Cardiac muscle cell (in vitro differentiated cells and primary cell): ENCODE measurements at regions not wholly inside any gene's neighbourhood (a gene's known extent, or its start where the extent isn't known, plus 50 kb on each side); places are given as distances from the start of the nearest gene placed in this dataset.

ENCODE experiments used
- DNase-seq, 2 donors: peaks; one replicate each; pipeline versions ENCODE4 v3.0.0 to v3.0.0-alpha.2; 2010 to 2017; ENCODE audit warnings: low read depth in 1 of 2, low spot score in 1 of 2
- H3K27ac ChIP-seq: fragments of 200-600 bp; sonication (generic); 2 replicates; pipeline ENCODE4 v1.5.1; 2016
- H3K27me3 ChIP-seq: fragments of 200-600 bp; sonication (generic); 2 replicates; pipeline ENCODE4 v1.6.0; 2016; ENCODE audit warnings: control low read depth
- H3K36me3 ChIP-seq: fragments of 200-600 bp; sonication (generic); 2 replicates; pipeline ENCODE4 v1.5.1; 2016; ENCODE audit warnings: control low read depth
- H3K4me1 ChIP-seq: fragments of 200-600 bp; sonication (generic); 2 replicates; pipeline ENCODE4 v1.8.1; 2017; ENCODE audit warnings: low read depth, mild to moderate bottlenecking, mixed run types
- H3K4me3 ChIP-seq: fragments of 200-600 bp; sonication (generic); 2 replicates; pipeline ENCODE4 v1.5.1; 2016; ENCODE audit warnings: mild to moderate bottlenecking
- H3K9me3 ChIP-seq: fragments of 200-600 bp; sonication (generic); 2 replicates; pipeline ENCODE4 v1.5.1; 2017; ENCODE audit warnings: low read depth, mild to moderate bottlenecking, control low read depth
- TF ChIP-seq, protein P1 (sequence below): IDR thresholded peaks from 2 replicates; pipeline ENCODE4 v1.5.1; 2012; ENCODE audit warnings: low read depth, mild to moderate bottlenecking, low read length

DNA sequence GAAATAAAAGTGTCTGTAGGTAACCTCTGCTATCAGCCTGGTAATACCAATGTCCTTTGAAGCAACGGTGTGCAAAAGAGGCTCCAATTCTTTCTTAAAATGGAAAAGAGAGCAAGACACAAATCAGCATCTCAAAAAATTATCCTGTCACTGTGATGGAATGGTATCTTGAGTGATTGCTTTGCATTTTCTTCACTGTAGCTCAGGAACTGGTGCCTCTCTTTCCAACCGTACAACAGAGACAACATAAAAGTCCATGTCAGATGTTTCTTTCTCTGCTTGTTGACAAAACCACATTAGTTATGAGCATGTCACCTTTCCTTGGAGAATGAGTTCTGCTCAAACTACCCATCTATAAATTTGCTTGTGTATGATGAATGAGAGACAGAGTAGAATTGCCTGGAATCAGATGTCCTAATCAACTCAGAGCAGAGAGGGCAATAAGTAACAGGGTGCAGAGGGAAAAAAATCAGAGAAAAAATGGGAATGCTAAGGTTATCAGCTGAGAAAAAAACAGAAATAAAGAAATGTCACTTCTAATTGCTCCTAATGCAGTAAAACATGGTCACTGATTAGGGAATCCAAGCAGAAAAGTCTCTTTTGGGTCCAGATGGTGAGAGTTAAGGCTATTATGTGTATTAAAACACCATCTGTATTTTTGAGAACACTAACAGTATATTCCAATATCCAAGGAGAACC, 465.0 kb upstream of the ATP2B1 start:
- Histone ChIP-seq H3K27me3 (no peaks in the 10 kb centered on the region), H3K9me3 (no peaks in the 10 kb centered on the region)
- no peak for DNase-seq

GRCh38 chr12:90172524-90172923, 463.9 kb upstream of the ATP2B1 start:
- H3K9me3 ChIP-seq, result no peaks in the 10 kb centered on the region
- H3K4me3 ChIP-seq, result no peak overlapping the region
- H3K4me1 ChIP-seq, result no peaks in the 10 kb centered on the region
- no peaks in the 10 kb centered on the region for H3K27me3 ChIP-seq
- no peaks in the 10 kb centered on the region for H3K36me3 ChIP-seq
- TF ChIP-seq, protein P1, sequence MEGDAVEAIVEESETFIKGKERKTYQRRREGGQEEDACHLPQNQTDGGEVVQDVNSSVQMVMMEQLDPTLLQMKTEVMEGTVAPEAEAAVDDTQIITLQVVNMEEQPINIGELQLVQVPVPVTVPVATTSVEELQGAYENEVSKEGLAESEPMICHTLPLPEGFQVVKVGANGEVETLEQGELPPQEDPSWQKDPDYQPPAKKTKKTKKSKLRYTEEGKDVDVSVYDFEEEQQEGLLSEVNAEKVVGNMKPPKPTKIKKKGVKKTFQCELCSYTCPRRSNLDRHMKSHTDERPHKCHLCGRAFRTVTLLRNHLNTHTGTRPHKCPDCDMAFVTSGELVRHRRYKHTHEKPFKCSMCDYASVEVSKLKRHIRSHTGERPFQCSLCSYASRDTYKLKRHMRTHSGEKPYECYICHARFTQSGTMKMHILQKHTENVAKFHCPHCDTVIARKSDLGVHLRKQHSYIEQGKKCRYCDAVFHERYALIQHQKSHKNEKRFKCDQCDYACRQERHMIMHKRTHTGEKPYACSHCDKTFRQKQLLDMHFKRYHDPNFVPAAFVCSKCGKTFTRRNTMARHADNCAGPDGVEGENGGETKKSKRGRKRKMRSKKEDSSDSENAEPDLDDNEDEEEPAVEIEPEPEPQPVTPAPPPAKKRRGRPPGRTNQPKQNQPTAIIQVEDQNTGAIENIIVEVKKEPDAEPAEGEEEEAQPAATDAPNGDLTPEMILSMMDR, result no peak
- H3K27ac ChIP-seq, result no peak overlapping the region
- no peak for DNase-seq

More for the DNA sequence above, 465.0 kb upstream of the ATP2B1 start:
- no peaks in the 10 kb centered on the region for H3K4me1 ChIP-seq
- no peaks in the 10 kb centered on the region for H3K36me3 ChIP-seq
- no peak overlapping the region for H3K4me3 ChIP-seq
- TF ChIP-seq, protein P1, result no peak
- H3K27ac ChIP-seq, result no peak overlapping the region

DNA sequence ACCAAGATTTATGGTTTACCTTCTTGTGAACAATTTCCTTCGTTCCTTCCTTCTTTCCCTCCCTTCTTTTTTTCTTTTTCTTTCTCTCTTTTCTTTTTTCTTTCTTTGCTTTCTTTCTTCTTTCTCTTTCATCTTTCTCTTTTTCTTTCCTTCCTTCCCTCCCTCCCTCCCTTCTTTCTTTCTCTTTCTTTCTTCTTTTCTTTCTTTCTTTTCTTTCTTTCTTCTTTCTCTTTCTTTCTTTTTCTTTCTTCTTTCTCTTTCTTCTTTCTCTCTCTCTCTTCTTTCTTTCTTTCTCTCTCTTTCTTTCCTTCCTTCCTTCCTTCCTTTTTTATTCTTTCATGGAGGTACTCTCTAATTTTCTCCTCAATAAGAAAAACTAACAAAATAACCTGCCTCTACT, 462.1 kb upstream of the ATP2B1 start:
- Histone ChIP-seq H3K36me3 (no peaks in the 10 kb centered on the region), H3K4me1 (no peaks in the 10 kb centered on the region), H3K4me3 (no peak overlapping the region), H3K27me3 (no peaks in the 10 kb centered on the region), H3K9me3 (no peaks in the 10 kb centered on the region), H3K27ac (no peak overlapping the region)
- DNase-seq, result no peak
- TF ChIP-seq, protein P1, result no peak

DNA sequence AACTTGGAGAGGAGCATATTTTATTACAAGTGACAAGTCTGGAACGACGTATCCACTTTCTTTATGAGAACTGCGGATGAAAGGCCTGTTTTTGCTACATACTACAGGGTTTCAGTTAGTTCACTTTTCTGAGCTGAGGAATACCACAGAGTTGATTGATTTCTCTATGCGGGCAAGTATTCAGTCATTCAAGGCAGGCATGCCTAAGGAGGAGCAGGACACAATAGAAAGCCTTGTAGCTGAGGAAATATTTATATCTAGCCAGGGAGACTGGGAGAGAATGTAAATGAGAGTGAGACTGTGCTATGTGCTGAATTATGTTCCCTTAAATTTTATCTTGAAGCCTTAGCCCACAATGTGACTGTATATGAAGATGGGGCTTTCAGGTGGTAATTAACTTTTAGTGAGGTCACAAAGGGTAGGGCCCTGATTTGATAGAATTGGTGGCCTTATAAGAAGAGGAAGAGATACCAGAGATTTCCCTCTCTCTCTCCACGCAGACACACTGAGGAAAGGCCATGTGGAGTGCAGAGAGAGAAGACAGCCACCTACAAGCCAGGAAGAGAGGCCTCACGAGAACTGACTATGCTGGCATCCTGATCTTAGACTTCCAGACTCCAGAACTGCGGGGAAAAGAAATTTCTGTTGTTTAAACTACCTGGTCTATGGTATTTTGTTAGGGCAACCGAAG, 459.0 kb upstream of the ATP2B1 start:
- no peaks in the 10 kb centered on the region for H3K4me1 ChIP-seq
- DNase-seq, result no peak
- H3K4me3 ChIP-seq, result no peak overlapping the region
- no peaks in the 10 kb centered on the region for H3K27me3 ChIP-seq
- TF ChIP-seq, protein P1, result no peak
- no peaks in the 10 kb centered on the region for H3K36me3 ChIP-seq
- no peak overlapping the region for H3K27ac ChIP-seq
- no peaks in the 10 kb centered on the region for H3K9me3 ChIP-seq

- H3K27ac ChIP-seq, result no peak overlapping the region
- TF ChIP-seq, protein P1, result no peak
- H3K4me1 ChIP-seq, result no peaks in the 10 kb centered on the region
- no peaks in the 10 kb centered on the region for H3K36me3 ChIP-seq
- H3K9me3 ChIP-seq, result no peaks in the 10 kb centered on the region
- H3K27me3 ChIP-seq, result no peaks in the 10 kb centered on the region
- no peak overlapping the region for H3K4me3 ChIP-seq
- DNase-seq, result no peak
Observed at GRCh38 chr12:90166671-90167070, 458.0 kb upstream of the ATP2B1 start.
